Chondrocyte (in vitro differentiated cells): ENCODE measurements at regions not wholly inside any gene's neighbourhood (a gene's known extent, or its start where the extent isn't known, plus 50 kb on each side); places are given as distances from the start of the nearest gene placed in this dataset.
A peak's percentile ranks its signal among the peaks of the same experiment; 100 is the strongest.
"Not testable (repeated sequence)": the region's sequence is repeated elsewhere in the genome, so short reads cannot be mapped to it uniquely, and the experiment has no call there.

Experiments
- DNase-seq: peaks from one replicate; pipeline ENCODE4 v3.0.0; 2021; ENCODE audit warnings: mixed read lengths, low spot score
- H3K27ac Mint-ChIP-seq: one replicate; pipeline ENCODE4 v1.8.0; 2021; ENCODE audit warnings: mild to moderate bottlenecking, moderate library complexity, mixed read lengths; ENCODE audit not compliant: unreplicated experiment
- H3K27me3 Mint-ChIP-seq: 2 replicates; pipeline ENCODE4 v1.8.0; 2021; ENCODE audit warnings: low read depth, mixed read lengths
- H3K36me3 Mint-ChIP-seq: 2 replicates; pipeline ENCODE4 v1.8.0; 2021; ENCODE audit warnings: low read depth, mixed read lengths
- H3K4me1 Mint-ChIP-seq: 2 replicates; pipeline ENCODE4 v1.8.0; 2021; ENCODE audit warnings: low read depth, mild to moderate bottlenecking, mixed read lengths
- H3K4me3 Mint-ChIP-seq: one replicate; pipeline ENCODE4 v1.8.0; 2021; ENCODE audit warnings: mild to moderate bottlenecking, moderate library complexity, mixed read lengths; ENCODE audit not compliant: unreplicated experiment
- H3K9me3 Mint-ChIP-seq: 2 replicates; pipeline ENCODE4 v1.8.0; 2021; ENCODE audit warnings: low read depth, mixed read lengths
- CTCF ChIP-seq: fragments of 200-600 bp; sonication (generic); IDR thresholded peaks from 2 replicates; pipeline ENCODE4 v1.5.0; 2021; ENCODE audit warnings: antibody characterized with exemption, mild to moderate bottlenecking, moderate library complexity

- peak; percentile 38 for TF ChIP-seq CTCF
- no peak overlapping the region for H3K4me3 Mint-ChIP-seq
- no peak overlapping the region for H3K27ac Mint-ChIP-seq
- no peaks in the 10 kb centered on the region for H3K27me3 Mint-ChIP-seq
- H3K4me1 Mint-ChIP-seq = peaks cover 18% of the 10 kb centered on the region
- DNase-seq = no peak
- no peaks in the 10 kb centered on the region for H3K36me3 Mint-ChIP-seq
- no peaks in the 10 kb centered on the region for H3K9me3 Mint-ChIP-seq
These were observed 68.1 kb upstream of the CCDC179 start for GRCh38 chr11:22928207-22928917.

GRCh38 chr11:22930816-22931594 is 70.7 kb upstream of the CCDC179 start:
- Mint-ChIP-seq H3K4me1 (peaks cover 18% of the 10 kb centered on the region), H3K9me3 (no peaks in the 10 kb centered on the region), H3K27me3 (no peaks in the 10 kb centered on the region), H3K27ac (no peak overlapping the region), H3K4me3 (no peak overlapping the region), H3K36me3 (no peaks in the 10 kb centered on the region)
- no peak for DNase-seq
- TF ChIP-seq CTCF = no peak

- peaks cover 12% of the 10 kb centered on the region for H3K9me3 Mint-ChIP-seq
- H3K27me3 Mint-ChIP-seq = no peaks in the 10 kb centered on the region
- no peak overlapping the region for H3K4me3 Mint-ChIP-seq
- DNase-seq = no peak
- no peak for TF ChIP-seq CTCF
- no peak overlapping the region for H3K27ac Mint-ChIP-seq
- H3K36me3 Mint-ChIP-seq = peaks cover 6% of the 10 kb centered on the region
- no peaks in the 10 kb centered on the region for H3K4me1 Mint-ChIP-seq
These were observed 78.4 kb upstream of the CCDC179 start for GRCh38 chr11:22938691-22939090.

GRCh38 chr11:22941544-22941943 is 81.3 kb upstream of the CCDC179 start:
- not testable (repeated sequence) for H3K4me3 Mint-ChIP-seq, H3K36me3 Mint-ChIP-seq, H3K4me1 Mint-ChIP-seq, DNase-seq, H3K27me3 Mint-ChIP-seq, H3K27ac Mint-ChIP-seq
- peaks cover 12% of the 10 kb centered on the region for H3K9me3 Mint-ChIP-seq

GRCh38 chr11:22957786-22958185 is 97.5 kb upstream of the CCDC179 start:
- no peak overlapping the region for H3K4me3 Mint-ChIP-seq
- H3K27me3 Mint-ChIP-seq = no peaks in the 10 kb centered on the region
- peaks cover 17% of the 10 kb centered on the region for H3K9me3 Mint-ChIP-seq
- no peak for TF ChIP-seq CTCF
- no peak for DNase-seq
- H3K36me3 Mint-ChIP-seq = no peaks in the 10 kb centered on the region
- peaks cover 4% of the 10 kb centered on the region for H3K4me1 Mint-ChIP-seq
- H3K27ac Mint-ChIP-seq = no peak overlapping the region
